LNCaP clone FGC (cell line): ENCODE measurements at regions not wholly inside any gene's neighbourhood (a gene's known extent, or its start where the extent isn't known, plus 50 kb on each side); places are given as distances from the start of the nearest gene placed in this dataset.

ENCODE experiments used
- DNase-seq: peaks from one replicate; pipeline ENCODE4 v3.0.0-alpha.2; 2011; ENCODE audit warnings: low read depth
- H3K4me3 ChIP-seq: 2 replicates; pipeline ENCODE4 v1.5.1; 2011; ENCODE audit warnings: mild to moderate bottlenecking, low read depth, low read length, control low read depth
- TF ChIP-seq, protein P1 (sequence below): IDR thresholded peaks from 2 replicates; pipeline ENCODE4 v1.5.1; 2012; ENCODE audit warnings: mild to moderate bottlenecking; ENCODE audit not compliant: control insufficient read depth, insufficient read depth; ENCODE audit errors: extremely low read depth

DNA sequence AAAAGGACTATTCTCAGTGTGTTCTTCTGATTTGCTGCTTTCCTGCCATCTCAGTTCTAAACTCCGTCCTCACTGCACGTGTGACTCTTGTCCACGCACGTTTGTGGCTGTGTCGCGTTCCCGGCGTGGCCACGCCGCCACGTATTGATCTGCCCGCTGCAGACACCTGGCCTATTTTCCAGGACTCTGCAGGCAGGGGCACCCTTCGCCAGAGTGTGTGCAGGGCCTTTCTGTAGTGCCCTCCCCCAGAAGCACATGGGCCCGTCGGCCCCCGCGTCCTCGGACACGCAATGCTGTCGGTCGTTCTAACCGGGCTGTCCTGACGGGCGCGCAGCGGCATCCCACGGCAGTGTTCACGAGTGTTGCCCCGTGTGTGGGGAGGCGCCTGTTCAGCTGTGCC lies 87.6 kb downstream of the YTHDF1 start:
- H3K4me3 ChIP-seq: no peak overlapping the region
- DNase-seq: no peak
- TF ChIP-seq, protein P1, sequence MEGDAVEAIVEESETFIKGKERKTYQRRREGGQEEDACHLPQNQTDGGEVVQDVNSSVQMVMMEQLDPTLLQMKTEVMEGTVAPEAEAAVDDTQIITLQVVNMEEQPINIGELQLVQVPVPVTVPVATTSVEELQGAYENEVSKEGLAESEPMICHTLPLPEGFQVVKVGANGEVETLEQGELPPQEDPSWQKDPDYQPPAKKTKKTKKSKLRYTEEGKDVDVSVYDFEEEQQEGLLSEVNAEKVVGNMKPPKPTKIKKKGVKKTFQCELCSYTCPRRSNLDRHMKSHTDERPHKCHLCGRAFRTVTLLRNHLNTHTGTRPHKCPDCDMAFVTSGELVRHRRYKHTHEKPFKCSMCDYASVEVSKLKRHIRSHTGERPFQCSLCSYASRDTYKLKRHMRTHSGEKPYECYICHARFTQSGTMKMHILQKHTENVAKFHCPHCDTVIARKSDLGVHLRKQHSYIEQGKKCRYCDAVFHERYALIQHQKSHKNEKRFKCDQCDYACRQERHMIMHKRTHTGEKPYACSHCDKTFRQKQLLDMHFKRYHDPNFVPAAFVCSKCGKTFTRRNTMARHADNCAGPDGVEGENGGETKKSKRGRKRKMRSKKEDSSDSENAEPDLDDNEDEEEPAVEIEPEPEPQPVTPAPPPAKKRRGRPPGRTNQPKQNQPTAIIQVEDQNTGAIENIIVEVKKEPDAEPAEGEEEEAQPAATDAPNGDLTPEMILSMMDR: no peak

DNA sequence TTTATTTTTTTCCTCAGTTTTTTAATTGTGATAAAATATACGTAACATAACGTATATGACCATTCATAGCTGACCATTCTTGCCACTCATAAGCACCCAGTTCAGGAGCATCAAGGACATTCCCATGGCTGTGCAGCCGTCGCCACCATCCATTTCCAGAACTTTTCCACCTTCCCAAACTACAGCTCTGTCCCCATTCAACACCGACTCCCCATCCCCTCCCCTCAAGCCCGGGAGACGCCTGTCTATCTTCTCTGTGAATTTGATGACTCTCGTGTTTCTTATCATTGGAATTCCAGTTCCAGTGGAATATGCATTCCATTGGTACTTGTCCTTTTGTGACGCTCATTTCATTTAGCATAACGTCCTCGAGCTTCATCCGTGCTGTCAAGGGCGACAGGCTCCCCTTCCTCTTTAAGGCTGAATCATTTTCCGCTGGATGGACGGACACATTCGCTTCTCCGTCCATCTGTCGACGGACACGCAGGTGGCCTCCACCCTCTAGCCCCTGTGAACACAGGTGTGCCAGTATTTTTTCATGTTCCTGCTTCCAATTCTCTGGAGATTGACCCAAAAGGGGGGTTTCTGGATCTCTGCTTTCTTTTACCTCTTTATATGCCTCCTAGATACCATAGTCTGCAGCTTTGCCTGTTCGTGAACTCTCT lies 88.1 kb downstream of the YTHDF1 start:
- no peak overlapping the region for H3K4me3 ChIP-seq
- TF ChIP-seq, protein P1: no peak
- DNase-seq: no peak

DNA sequence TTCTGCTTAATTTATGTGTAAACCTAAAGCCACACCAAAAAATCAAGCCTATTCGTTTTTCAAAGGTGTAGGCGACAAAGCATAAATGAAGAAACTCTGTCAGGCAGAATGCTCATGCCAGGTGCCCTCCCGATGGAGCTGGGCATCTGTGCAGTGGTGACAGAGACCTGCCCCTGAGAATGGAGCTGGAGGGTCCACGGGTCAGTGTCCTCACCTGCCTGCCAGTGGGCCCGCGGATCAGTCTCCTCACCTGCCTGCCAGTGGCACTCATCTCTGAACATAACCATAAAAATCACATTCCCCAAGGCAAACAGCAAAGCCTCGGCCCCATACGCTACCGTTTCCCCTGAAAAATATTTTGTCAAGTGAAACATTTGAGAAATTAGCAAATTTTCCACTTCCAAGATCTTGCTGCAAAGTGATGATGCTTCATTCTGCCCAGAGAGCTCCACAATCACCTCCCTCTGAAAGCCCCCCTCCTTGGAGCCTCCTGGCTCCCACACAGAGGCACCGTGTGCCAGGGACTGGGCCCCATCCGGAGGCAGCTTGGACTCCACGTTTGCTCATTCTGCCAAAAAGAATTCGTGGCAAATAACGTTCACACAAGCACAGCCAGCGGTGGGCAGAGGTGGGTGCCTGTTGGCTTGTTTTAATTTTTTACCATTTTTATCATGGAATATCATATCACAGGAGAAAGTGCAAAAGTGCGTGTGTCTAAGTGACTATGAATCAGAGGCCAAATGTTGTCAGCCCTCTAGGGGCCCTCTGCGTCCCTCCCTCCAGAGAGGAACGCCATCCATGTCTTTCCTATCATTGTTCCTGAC lies 88.8 kb downstream of the YTHDF1 start:
- no peak for DNase-seq
- H3K4me3 ChIP-seq: no peak overlapping the region

DNA sequence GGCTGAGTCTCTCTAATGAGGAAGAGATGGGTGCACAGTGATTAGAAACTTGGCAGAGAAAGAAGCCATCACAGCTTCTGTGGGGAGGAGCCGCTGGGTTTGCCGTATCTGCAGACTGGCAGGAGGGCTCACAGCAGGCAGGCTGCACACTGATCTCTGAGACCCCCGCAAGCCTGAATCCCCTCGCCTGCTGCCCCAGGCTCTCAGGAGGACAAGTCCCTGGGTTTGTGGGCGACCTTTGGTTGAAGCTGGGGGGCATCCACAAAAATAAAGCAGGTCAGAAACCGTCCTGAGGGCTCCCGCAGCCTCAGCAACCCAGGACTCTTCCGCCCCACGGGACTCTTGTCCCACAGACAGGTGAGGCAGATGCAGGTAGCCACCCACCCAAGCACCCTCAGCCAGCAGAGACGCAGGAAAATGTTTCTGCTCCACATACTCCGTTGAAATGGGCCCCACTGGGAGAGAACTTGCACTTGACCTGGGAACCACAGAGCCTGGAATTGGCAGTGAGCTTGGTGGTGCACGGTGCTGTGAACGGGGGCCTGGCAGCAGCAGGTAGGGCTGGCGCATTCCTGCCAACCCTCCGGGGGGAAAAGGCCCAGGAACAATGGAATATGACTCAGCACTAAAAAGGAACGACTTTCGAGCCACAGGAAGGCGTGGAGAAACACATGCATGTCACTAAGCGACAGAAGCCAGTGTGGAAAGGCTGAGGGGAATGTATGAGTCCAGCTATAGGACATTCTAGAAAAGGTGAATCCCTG lies 89.9 kb downstream of the YTHDF1 start:
- DNase-seq: no peak

More for the DNA sequence above, 88.8 kb downstream of the YTHDF1 start:
- TF ChIP-seq, protein P1: no peak

DNA sequence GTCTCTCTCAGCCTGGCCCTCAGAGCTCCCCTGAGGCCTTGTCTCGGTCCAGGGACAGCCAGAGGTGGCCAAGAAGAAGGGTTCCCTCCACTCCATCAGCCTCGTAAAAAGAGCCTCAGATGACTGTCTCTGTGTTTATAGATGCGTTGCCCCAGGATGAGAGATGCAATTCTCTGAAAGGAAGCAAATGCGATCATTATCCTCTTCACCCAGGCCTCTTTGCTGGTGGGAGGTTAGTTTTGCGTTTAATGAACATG lies 90.4 kb downstream of the YTHDF1 start:
- no peak for DNase-seq
- H3K4me3 ChIP-seq: no peak overlapping the region
- TF ChIP-seq, protein P1: no peak

More for the DNA sequence above, 89.9 kb downstream of the YTHDF1 start:
- no peak overlapping the region for H3K4me3 ChIP-seq
- TF ChIP-seq, protein P1: no peak

DNA sequence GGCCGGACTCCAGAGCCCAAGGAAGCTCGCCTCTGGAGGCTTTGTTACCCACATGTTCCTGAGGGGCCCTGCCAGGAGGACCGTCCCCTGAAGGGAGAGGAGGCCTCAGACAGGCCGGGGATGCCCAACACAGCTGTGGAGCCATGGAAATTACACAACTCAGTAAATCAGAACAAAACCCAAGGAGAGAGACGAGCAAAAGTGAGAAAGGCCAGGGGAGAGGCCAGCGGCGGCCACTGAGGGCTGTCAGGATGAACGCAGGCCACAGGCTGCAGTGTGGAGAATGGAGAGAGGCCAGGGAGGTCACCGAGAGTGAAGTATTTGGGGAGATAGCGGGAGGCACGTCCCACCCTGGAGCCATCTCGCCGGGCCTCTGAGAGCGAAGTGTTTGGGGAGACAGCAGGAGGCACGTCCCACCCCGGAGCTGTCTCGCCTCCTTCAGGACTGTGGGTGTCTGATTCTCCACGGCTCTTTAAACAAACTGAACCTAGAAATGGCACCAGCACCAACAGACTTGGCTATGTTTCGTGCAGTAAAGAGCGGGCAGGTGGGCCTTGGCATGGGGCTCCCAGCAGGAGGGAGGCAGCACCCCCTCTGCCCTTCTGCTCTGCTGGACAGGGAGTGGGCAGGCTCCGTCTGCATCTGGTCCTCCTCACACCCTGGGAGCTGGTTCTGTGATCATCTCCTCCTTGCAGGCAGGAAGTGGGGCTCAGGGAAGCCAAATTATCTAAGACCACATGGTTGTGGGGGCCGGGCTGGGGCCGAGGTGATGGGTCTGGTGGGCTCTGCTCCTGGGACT lies 91.0 kb downstream of the YTHDF1 start:
- TF ChIP-seq, protein P1: no peak
- DNase-seq: no peak
- H3K4me3 ChIP-seq: no peak overlapping the region
